NCI-H226 (cell line): ENCODE measurements at regions not wholly inside any gene's neighbourhood (a gene's known extent, or its start where the extent isn't known, plus 50 kb on each side); places are given as distances from the start of the nearest gene placed in this dataset.
"Not testable (repeated sequence)": the region's sequence is repeated elsewhere in the genome, so short reads cannot be mapped to it uniquely, and the experiment has no call there.

ENCODE experiments used
- DNase-seq: peaks from one replicate; pipeline ENCODE4 v3.0.0-alpha.2; 2015

GRCh38 chr12:69141074-69141473 is 98.3 kb upstream of the CPSF6 start:
- no peak for DNase-seq

DNA sequence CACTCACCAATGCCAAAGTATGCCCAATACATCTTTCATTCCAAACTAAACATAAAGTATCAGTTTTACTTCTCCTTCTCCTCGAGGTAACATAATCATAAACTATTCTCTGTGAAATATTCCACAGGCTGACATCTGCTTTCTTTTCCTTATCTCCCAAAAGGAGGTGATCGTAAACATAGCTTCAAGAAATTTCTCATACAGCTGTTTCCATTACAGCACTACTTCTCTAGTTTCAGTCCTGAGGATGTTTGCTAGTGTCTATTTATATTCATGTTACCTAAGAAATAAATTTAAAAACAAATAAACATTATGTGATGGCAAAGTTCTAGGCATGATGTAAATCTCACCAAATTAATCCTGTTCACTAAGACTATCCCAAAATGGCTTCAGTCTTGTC is 90.1 kb upstream of the CPSF6 start:
- DNase-seq = no peak

GRCh38 chr12:69150083-69150795 is 89.1 kb upstream of the CPSF6 start:
- no peak for DNase-seq

DNA sequence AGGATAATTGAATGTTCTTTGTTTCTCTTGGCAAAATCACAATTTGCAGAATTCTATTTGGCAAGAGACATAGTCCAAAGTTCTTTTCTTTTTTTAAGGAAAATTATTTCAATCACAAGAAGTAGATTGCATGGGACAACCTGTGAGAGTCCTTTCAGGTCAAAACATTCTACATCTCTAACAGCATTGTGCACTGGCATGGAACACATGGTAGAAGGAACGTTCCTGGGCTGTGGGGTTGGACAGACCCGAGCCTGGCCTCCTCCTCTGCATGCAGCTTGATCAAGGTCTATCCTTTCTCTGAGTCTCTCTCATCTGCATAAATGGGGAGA is 88.6 kb upstream of the CPSF6 start:
- DNase-seq = no peak

DNA sequence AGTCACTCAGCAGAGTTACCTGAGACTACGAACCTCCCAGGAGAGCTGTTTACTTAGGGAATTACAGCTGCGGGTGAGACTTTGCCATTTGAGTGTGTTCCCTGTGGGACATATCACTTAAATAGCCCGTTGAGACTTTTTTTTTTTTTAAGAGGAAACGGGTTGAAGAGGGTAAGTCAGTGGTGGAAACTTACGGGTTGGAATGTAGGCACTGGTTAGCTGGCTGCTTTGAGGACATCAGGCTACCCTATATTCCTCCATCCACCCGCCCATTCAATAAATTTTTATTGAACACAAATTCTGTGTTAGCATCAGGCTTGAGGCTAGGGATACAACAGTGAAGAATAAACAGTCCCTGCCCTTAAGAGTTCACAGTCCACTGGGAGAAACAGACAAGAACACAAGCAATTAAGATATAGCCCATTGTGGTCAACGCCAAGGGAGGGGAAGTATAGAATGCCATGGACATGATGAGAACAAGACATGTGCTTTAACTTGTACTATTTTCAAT is 88.1 kb upstream of the CPSF6 start:
- no peak for DNase-seq

GRCh38 chr12:69154585-69155363 is 84.6 kb upstream of the CPSF6 start:
- DNase-seq = no peak

DNA sequence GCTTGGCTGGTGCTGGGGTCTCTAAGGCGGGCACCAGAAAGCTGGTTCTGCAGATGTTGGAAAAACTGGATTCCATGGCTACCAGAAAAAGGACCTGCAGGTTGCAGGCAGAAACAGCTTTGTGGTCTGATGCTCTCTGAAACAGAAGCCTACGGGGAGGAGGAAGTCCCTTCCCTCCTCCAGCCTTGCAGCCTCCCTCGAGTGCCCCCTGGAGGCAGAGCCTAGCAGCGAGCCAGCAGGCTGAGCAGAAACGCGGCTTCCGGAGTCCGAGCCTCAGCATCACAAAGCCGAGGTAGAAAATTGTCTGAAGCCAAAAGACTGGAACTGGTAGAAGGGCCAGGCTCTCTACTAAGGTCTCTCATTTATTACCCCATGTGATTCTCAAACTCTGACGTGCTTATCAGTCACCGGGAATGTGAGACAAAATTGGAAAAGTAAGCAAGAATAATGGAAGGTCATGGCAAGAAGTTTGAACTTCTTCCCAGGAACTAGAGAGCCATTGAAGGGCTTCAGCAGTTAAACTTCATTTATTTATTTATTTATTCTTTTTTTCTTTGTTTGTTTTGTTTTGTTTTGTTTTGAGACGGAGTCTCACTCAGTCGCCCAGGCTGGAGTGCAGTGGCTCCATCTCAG is 82.2 kb upstream of the CPSF6 start:
- peak; percentile 78 for DNase-seq

DNA sequence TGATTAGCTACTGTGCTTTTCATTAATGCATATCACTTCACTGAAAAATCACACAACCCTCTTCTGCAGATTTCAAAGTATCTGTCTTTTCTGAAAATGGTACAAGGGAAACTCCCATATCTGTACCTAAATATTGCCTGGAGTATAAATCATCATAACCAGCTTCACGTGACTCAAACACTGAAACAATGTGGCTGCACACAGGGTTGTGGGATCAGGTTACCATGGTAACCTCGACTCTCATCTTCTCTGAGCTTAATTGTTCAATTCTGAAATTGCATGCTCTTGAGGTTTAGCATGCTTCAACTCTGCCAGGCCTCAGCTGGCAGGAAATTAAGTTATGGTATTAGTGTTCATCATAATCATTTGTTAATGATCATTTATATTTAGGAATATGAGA is 77.5 kb upstream of the CPSF6 start:
- no peak for DNase-seq

GRCh38 chr12:69163681-69164362 is 75.5 kb upstream of the CPSF6 start:
- peak; percentile 21 for DNase-seq

GRCh38 chr12:69167648-69168165 is 71.7 kb upstream of the CPSF6 start:
- DNase-seq = no peak

DNA sequence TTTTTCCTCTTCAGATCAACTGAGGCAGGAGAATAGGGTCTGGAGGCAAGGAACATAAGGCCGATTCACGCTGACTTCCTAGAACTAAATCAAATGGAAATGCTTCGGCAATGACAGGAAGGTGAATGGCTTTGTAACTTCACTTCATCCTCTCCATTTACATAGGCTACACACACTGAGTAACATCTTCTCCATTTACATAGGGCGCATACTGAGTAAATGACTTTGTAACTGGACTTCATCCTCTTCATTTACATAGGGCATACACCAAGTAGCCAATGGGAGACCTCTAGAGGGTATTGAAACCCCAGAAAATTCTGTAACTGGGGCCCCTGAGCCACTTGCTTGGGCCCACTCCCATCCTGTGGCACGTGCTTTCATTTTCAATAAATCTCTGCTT is 71.0 kb upstream of the CPSF6 start:
- DNase-seq = no peak

- no peak for DNase-seq
These were observed 70.5 kb upstream of the CPSF6 start for GRCh38 chr12:69168828-69169227.

GRCh38 chr12:69170293-69170692 is 69.1 kb upstream of the CPSF6 start:
- no peak for DNase-seq

DNA sequence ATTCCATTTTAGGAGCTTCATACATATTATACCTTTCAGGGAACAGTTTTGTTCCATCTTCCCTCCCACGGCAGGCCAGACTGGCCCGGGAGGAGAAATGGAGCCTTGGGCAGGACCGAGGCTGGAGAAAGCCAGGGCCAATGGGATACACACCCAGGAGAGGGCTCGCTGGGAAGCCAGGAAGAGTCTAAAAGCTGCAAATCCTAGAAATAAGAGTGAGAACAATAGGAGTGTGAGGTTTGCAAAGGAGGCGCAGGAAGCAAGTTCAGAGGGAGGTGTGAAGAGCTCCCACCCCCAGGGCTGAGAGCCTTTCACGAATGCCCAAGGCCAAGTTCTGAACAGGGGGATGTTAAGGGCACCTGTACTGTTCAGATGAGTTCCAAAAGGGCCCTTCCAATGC is 67.5 kb upstream of the CPSF6 start:
- DNase-seq = no peak

- no peak for DNase-seq
These were observed 66.9 kb upstream of the CPSF6 start for GRCh38 chr12:69172491-69172890.

DNA sequence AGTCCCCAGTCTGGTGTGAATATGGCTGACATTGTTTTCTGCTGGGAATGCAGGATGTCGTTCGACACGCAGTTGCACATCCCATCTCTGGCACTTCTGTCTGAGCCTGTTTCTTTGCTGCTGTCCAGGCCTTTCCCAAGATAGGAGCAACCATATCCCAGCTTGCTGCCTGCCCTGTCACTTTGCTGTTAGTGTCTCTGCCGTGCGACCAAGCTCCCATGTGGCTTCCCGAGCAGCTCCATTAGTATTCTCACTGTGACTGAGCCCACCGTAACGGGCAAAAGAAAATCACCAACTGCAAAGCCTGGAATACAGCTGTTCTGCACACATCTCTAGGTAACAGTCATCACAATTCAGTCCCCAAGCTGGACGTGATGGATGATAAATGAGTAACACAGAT is 66.0 kb upstream of the CPSF6 start:
- no peak for DNase-seq

- DNase-seq = no peak
These were observed 59.6 kb upstream of the CPSF6 start for GRCh38 chr12:69179786-69180185.

- not testable (repeated sequence) for DNase-seq
These were observed 51.8 kb upstream of the CPSF6 start for GRCh38 chr12:69187572-69187971.

DNA sequence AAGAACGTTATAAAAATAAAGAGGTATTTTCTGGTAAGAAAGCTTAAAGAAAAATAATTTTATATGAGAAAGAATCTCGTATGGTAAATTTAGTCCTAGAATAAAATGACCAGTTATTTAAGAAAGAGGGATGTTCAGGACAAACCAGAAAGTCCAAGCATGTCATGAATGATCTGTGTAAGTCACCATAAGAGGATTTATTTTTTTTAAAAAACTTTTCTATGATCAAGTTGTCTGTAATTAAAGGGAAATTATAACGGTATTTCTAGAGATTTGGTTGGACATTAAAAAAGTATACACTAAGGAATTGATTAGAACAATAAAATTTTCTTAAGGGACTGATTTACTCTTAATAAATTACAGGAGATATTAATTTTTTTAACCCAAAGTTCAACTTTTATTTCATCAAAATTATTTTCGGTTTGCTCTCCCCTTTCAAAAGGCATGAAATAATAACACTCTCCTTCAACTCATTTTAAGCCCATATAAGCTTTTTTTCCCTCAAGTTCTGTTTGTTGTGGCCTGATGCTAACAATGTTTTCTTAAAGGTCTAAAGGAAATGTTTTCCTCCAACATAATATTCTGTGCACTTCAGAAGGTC is 49.9 kb upstream of the CPSF6 start:
- DNase-seq = no peak
